ENCODE measurements at regions not wholly inside any gene's neighbourhood (a gene's known extent, or its start where the extent isn't known, plus 50 kb on each side); places are given as distances from the start of the nearest gene placed in this dataset.

DNA sequence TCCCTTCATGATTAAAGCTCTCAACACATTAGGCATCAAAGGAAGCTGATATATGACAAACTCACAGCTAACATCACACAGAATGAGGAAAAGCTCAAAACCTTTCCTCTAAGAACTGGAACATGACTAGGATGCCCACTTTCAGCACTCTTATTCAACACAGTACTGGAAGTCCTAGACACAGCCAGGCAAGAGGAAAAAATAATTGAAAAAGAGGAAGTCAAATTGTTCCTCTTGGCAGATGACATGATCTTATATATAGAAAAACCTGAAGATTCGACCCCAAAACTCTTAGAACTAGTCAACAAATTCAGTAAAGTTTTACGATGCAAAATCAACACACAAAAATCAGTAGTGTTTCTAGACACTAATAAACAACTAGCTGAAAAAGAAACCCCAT is 144.3 kb upstream of the NREP start:
- no peak for TF ChIP-seq CTCF (conservative IDR thresholded peaks at IDR 0.05; ENCODE audit: low read depth, low read length)
- no peak for TF ChIP-seq EZH2 (IDR thresholded peaks at IDR 0.05; ENCODE audit: borderline replicate concordance, low read depth, low read length, poor library complexity, severe bottlenecking)

Measured in A673 (cell line).